Ecto neural progenitor cell (in vitro differentiated cells): ENCODE measurements at regions not wholly inside any gene's neighbourhood (a gene's known extent, or its start where the extent isn't known, plus 50 kb on each side); places are given as distances from the start of the nearest gene placed in this dataset.

Experiments used
- DNase-seq: peaks from one replicate; pipeline ENCODE4 v3.0.0-alpha.2; 2018; ENCODE audit warnings: low spot score

DNA sequence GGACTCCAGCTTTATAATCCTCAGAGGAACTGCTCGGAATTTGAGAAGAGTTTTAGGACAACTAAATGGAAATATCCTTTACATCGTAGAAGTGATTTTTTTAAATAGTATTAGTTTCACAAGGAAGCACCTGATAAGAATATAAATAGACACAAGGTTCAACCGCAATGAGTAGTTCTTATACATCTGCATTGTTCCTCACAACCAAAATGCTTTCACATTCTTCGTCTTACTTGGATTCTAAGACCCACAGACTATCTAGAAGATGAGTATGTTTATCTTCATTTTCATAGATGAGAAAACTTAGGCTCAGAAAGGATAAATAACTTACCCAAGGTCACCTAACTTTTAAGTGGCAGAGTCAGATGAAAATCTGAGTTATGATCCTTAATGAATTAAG, 469.0 kb downstream of the GALC start:
- DNase-seq, result no peak

DNA sequence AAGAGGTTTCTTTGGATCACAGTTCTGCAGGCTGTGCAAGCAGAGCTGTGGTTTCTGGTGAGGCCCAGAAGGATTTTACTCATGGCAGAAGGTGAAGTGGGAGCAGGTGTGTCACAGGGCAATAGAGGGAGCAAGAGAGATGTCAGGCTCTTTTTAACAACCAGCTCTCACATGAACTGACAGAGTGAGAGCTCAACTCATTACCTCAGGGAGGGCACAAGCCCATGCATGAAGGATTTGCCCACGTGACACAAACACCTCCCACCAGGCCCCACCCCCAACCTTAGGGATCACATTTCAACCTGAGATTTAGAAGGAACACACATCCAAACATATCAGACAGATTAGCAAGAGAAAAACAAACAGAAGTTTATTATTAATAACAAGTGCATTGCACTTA, 470.4 kb downstream of the GALC start:
- DNase-seq, result no peak

GRCh38 chr14:87508333-87508732, 484.6 kb downstream of the GALC start:
- DNase-seq, result no peak

- DNase-seq, result no peak
Observed at GRCh38 chr14:87503711-87504110, 489.3 kb downstream of the GALC start.

GRCh38 chr14:87497301-87497700, 495.7 kb downstream of the GALC start:
- DNase-seq, result no peak

GRCh38 chr14:87494010-87494409, 499.0 kb downstream of the GALC start:
- DNase-seq, result no peak

- no peak for DNase-seq
Observed at GRCh38 chr14:87492561-87492960, 500.4 kb downstream of the GALC start.

- DNase-seq, result no peak
Observed at GRCh38 chr14:87491816-87492215, 501.2 kb downstream of the GALC start.

DNA sequence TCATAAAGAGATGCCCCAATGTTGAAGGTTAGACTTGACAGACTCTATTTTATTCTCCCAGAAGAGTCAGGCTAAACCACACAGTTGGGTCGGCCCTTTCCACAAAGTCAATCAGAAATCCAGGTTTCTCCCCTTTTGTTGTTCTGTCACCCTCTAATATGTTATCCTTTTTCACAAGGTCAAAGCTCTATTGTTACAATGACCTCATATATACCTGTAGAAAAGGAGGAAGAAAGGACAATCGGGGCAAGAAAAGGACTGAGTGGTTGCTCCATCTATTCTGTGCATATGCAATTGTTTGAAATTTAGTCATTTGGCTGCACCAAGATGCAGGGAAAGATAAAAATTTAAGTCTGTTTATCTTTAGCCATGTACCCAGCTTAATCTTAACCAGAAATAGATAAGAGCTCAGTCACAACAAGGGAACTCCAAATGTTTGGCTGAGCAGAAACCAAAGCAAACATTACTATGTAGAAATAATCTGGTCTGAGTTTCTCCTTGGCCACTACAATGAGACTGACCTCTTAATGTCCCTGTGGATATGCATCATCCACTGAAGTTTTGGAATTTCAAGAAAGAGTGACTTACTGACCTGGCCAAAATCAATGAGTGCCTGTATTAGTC, 503.7 kb downstream of the GALC start:
- no peak for DNase-seq

- DNase-seq, result no peak
Observed at GRCh38 chr14:87483271-87484260, 509.4 kb downstream of the GALC start.

DNA sequence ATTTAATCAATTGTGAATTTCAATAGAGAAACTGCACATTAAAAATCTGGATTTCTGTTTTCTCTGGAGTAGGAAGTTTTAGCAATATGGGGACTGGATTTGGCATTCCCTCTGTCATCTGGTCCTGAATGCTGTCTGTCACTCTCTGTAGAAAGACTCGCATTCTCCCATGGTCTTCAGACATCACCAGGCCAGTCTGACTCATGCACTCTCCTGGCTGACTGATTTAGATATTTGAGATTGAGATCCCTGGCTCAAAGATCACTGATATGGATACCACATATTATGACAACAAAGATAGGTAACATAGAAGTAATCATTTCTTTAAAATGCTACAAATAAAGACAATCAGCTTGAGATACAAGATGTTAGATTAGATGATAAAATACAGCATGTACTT, 524.5 kb downstream of the GALC start:
- no peak for DNase-seq

DNA sequence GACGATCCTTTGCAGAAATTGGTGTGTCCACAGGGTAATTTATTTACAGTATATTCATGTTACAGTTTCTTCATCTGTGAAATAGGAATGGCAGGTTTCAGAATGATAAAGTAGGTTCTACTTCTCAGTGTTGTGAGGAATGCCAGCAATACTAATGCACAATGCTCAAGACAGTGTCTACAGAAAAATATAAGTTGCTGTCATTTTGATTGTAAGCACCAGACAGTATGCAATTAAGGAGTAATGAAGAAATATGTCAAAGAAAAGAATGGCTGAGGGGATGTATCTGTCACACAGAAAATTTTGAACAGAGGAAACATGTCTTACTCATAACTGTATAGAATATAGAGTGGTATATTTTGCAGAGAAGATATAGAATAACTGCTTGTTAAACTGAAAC, 525.4 kb downstream of the GALC start:
- DNase-seq, result no peak

DNA sequence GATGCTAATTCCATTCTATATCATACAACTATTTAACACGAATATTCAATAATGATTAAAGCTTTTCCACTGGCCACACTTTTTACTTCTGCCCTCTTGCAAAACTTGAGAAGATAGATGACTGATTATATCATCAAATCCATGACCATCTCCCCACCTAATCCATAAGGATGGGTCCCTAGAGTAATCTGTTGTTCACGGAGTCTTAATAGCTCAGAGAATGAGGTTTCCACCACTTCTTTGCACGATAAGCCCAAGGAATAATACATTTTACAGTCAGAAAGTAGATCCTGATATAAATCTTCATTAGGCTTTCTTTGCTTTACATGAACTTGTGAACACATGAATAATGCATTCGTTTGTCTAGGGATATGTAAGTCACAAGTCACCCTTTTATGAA, 527.2 kb downstream of the GALC start:
- DNase-seq, result no peak

DNA sequence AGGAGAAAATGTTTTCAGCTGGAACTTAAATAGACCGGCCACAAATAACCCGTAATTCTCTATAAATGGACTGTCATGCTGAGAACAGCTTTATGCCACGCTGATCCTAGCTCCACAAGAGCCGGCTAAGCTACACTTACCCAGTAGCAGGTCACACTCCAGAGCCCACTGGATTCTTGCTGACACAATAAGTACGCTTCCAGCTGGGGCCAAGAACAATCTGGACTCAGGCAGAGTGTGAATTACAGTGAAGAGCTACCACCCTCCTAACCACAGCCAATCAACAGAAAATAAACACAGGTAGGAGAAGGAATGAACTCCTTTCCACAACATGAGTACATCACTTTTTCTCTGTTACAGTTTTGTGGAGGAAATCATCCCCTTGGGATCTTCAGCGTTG, 531.3 kb downstream of the GALC start:
- peak; percentile 54 for DNase-seq

GRCh38 chr14:87457720-87458119, 535.3 kb downstream of the GALC start:
- no peak for DNase-seq

GRCh38 chr14:87450193-87450592, 542.8 kb downstream of the GALC start:
- DNase-seq, result no peak

GRCh38 chr14:87449016-87449415, 544.0 kb downstream of the GALC start:
- no peak for DNase-seq

GRCh38 chr14:87443787-87444186, 549.2 kb downstream of the GALC start:
- no peak for DNase-seq

DNA sequence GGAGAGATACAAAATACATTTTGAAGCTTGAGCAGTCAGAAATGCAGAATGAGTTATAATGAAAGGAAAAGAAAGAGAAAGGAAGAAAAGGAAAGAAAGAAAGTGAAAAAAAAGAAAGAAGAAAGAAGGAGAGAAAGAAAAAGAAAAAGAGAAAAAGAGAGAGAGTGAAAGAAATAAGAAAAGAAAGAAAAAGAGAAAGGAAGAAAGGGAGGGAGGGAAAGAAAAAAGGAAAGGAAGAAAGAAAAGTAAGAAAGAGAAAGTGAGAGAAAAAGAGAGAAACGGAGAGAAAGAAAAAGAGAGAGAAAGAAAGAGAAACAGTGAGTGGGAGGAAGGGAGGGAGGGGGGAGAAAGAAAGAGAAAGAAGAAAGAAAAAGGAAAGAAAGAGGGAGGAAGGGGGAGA, 549.9 kb downstream of the GALC start:
- no peak for DNase-seq

DNA sequence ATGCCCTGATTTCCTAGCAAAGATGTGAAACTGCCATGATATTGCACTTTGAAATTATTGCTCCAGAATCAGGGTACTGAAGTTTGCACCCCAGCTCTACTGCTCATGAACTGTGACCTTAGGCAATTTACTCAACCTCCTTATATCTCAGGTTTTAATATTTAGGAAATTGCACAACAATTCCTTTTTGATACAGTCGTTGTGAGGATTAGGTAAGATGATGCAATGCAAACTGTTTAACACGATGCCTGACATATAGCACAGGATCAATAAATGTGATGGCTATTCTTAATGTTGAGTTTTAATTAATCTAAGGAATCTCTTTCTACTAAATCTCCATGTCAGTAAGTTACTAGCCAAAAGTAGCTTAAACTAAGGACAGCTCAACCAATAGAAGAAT, 555.8 kb downstream of the GALC start:
- DNase-seq, result no peak

DNA sequence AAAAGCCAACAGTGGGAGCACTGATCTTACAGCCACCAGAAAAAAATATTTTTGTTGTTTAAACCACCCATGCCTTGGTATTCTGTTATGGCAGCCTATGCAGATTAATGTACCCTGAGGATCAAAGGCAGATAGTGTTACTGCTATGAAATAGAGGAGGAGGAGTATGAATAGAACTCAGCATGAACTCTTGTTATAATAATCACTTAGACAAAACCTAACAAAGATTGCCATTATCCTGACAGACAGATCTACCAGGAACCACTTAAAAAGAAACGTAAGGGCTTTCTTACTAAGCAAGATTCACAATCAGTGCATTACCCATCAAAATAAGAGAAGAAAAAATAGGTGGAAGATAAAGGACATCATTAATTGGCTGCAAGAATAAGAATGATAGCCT, 558.3 kb downstream of the GALC start:
- DNase-seq, result no peak

DNA sequence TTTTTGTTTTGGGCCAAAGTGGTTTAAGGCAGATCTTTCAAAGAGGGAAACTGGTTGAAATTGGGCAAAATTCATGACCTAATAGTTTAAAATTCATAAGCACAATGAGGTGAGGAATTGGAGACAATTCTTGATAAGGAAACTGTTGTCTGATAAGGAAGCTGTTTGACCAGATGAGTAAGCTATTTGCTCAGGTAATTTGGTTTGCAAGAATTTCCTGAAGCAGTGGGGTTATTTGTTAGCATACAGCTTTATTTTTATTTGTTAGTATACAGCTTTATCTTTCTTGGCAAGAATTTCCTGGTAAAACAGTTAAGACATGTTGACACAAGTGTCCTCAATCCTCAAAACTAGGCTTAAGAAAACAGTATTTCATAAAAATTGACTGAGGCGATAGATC, 559.0 kb downstream of the GALC start:
- DNase-seq, result no peak

DNA sequence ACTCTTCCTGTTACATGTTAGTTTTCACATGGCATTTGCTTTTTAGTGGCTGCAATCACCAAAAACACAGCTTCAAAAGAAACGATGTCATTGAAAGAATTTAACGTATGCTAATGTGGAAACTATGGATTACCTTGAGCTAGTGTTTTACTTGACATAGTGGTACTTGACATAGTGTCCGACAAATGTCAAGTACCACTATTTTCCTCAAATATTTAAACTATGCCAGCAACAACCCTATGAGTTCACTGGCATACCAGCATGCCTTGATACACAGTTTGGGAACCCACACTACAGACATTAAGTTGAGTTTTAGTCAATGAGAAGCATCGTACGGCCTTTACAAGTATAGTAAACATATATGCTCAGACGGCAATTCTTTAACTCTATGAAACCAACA, 560.3 kb downstream of the GALC start:
- no peak for DNase-seq

DNA sequence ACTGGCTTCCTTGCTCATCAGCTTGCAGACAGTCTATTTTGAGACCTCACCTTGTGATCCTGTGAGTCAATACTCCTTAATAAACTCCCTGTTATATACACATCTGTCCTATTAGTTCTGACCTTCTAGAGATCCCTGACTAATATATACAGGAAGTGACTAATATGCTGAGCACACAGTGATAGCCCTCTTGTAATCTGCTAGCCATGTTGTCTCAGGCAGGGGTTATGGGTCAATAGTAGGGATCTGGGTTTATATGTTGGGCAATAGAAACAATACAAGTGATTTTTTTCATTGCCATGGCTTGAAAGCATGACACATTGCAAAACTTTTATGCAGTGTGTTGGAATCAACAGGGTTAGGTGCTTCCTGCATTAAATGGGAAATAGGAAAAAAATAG, 562.2 kb downstream of the GALC start:
- DNase-seq, result no peak
